ENCODE measurements at regions not wholly inside any gene's neighbourhood (a gene's known extent, or its start where the extent isn't known, plus 50 kb on each side); places are given as distances from the start of the nearest gene placed in this dataset.

GRCh38 chr1:22330760-22331119 is 120.9 kb upstream of the ZBTB40 start:
- intact Hi-C loops (cut with DNase I; ENCODE audit: low total_unique reads), result no loop called here
- DNase-seq (ENCODE audit: low spot score in 2 of 2), result no peak
- 81 to 92% methylated on average over 1 of the region's 1 CpG for WGBS, 2 donors
- H3K4me3 ChIP-seq (ENCODE audit: low read depth, poor library complexity, severe bottlenecking), result no peak overlapping the region
- TF ChIP-seq POLR2A (IDR thresholded peaks at IDR 0.05) (no peak), CTCF (IDR thresholded peaks at IDR 0.05) (no peak)

GRCh38 chr1:22331618-22332423 is 119.8 kb upstream of the ZBTB40 start:
- WGBS, 2 donors, result 71 to 79% methylated on average over 17 of the region's 17 CpGs
- no peak for DNase-seq (ENCODE audit: low spot score in 2 of 2)
- intact Hi-C loops (cut with DNase I; ENCODE audit: low total_unique reads), result no loop called here
- no peak overlapping the region for H3K4me3 ChIP-seq (ENCODE audit: low read depth, poor library complexity, severe bottlenecking)
- no peak for TF ChIP-seq CTCF (IDR thresholded peaks at IDR 0.05)
- TF ChIP-seq POLR2A (IDR thresholded peaks at IDR 0.05), result no peak

- no peak for TF ChIP-seq CTCF (IDR thresholded peaks at IDR 0.05)
- no peak for TF ChIP-seq POLR2A (IDR thresholded peaks at IDR 0.05)
These were observed 119.3 kb upstream of the ZBTB40 start for GRCh38 chr1:22332424-22332717.

GRCh38 chr1:22332795-22333499 is 118.7 kb upstream of the ZBTB40 start:
- no peak for DNase-seq (ENCODE audit: low spot score in 2 of 2)
- whole genome bisulfite sequencing, 2 donors, result 60 to 61% methylated on average over 6 of the region's 6 CpGs
- intact Hi-C loops (cut with DNase I; ENCODE audit: low total_unique reads), result no loop called here
- no peak for TF ChIP-seq CTCF (IDR thresholded peaks at IDR 0.05)
- TF ChIP-seq POLR2A (IDR thresholded peaks at IDR 0.05), result no peak
- no peak overlapping the region for H3K4me3 ChIP-seq (ENCODE audit: low read depth, poor library complexity, severe bottlenecking)

More at GRCh38 chr1:22332424-22332717, 119.3 kb upstream of the ZBTB40 start:
- WGBS, 2 donors, result 67 to 76% methylated on average over 4 of the region's 4 CpGs
- intact Hi-C loops (cut with DNase I; ENCODE audit: low total_unique reads), result no loop called here
- H3K4me3 ChIP-seq (ENCODE audit: low read depth, poor library complexity, severe bottlenecking), result no peak overlapping the region
- no peak for DNase-seq (ENCODE audit: low spot score in 2 of 2)

GRCh38 chr1:22333516-22334121 is 118.0 kb upstream of the ZBTB40 start:
- 89 to 97% methylated on average over 2 of the region's 2 CpGs for WGBS, 2 donors
- DNase-seq (ENCODE audit: low spot score in 2 of 2), result no peak
- TF ChIP-seq POLR2A (IDR thresholded peaks at IDR 0.05), result no peak
- no peak for TF ChIP-seq CTCF (IDR thresholded peaks at IDR 0.05)
- no peak overlapping the region for H3K4me3 ChIP-seq (ENCODE audit: low read depth, poor library complexity, severe bottlenecking)
- intact Hi-C loops (cut with DNase I; ENCODE audit: low total_unique reads), result no loop called here
